SKM-1 treated with dmso at 0.1 percent for 144 hours (cell line): ENCODE measurements at regions not wholly inside any gene's neighbourhood (a gene's known extent, or its start where the extent isn't known, plus 50 kb on each side); places are given as distances from the start of the nearest gene placed in this dataset.

Experiments used
- DNase-seq: peaks from one replicate; lab custom pipeline; 2025; ENCODE audit not compliant: unreplicated experiment; lab: John Stamatoyannopoulos, UW

DNA sequence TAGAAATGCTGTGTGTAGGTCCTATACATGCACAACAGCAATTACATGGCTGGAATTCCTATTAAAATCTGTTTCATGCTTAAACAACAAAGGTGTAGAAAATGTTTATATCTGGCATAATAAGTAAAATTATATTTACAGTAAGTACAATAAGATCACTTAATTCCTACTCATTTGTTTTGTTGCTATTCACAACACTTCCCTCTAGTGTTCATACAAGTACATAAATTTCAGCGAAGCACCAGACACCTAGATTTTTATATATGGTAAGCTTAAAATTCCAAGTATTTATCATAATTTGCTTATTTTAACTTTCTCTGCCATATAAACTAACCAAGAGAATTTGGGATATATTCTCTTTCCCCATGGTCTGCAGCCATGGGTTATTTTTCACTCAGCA is 51.8 kb upstream of the ANK3 start:
- DNase-seq, result peak; percentile 45

DNA sequence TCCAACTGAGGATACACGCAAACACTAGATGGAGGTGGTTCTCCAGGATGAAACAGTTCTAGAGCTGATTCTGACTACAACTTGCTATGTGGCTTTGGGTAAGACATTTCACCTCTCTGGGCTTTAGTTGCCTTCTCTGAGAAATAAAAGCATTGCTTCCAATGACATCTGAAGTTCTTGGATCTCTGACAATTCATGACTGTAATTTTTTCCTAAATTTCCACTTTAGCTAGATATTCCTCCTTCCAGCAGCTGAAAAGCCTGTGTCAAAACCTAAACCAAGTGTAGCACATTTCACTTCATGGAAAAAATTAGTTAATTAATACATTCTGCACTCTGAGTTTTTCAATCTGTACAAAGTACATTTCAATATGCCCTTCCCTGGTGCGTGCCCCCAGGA is 50.0 kb upstream of the ANK3 start:
- no peak for DNase-seq
